ENCODE measurements at regions not wholly inside any gene's neighbourhood (a gene's known extent, or its start where the extent isn't known, plus 50 kb on each side); places are given as distances from the start of the nearest gene placed in this dataset.

GRCh38 chr5:3118340-3118739 is 366.9 kb upstream of the IRX2 start:
- DNase-seq, result no peak
- TF ChIP-seq CTCF (IDR thresholded peaks at IDR 0.05; ENCODE audit: partially characterized antibody, unreplicated experiment), result no peak
- H3K27ac Mint-ChIP-seq (ENCODE audit: unreplicated experiment), result no peak overlapping the region
- H3K4me1 Mint-ChIP-seq (ENCODE audit: low read depth, unreplicated experiment), result peaks cover 22% of the 10 kb centered on the region
- peaks cover 4% of the 10 kb centered on the region for H3K9me3 Mint-ChIP-seq (ENCODE audit: unreplicated experiment)
- H3K36me3 Mint-ChIP-seq (ENCODE audit: unreplicated experiment), result no peaks in the 10 kb centered on the region
- H3K4me3 Mint-ChIP-seq (ENCODE audit: unreplicated experiment), result no peak overlapping the region
- peaks cover 7% of the 10 kb centered on the region for H3K27me3 Mint-ChIP-seq (ENCODE audit: unreplicated experiment)

DNA sequence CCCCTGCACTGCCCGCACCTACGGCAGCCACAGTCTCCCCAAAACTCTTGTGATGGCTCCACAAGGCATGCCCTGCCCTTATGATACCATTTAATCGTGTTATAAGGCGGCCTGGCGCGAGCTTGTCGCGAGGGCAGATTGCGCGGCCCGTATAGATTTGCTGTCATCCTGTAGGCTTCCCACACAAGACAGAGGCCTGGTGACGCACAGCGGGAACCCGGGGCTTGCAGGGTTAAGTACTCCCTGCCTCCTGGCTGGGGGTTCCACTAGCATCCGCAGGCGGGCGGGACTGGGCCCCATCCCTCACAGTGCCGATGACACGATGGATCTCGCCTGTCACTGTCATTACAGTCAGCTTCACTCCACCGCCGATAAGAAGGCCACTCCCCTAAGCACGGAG is 364.9 kb upstream of the IRX2 start:
- Mint-ChIP-seq H3K27ac (ENCODE audit: unreplicated experiment) (no peak overlapping the region), H3K36me3 (ENCODE audit: unreplicated experiment) (no peaks in the 10 kb centered on the region), H3K4me1 (ENCODE audit: low read depth, unreplicated experiment) (peaks cover 13% of the 10 kb centered on the region), H3K4me3 (ENCODE audit: unreplicated experiment) (no peak overlapping the region), H3K27me3 (ENCODE audit: unreplicated experiment) (peaks cover 7% of the 10 kb centered on the region), H3K9me3 (ENCODE audit: unreplicated experiment) (peaks cover 4% of the 10 kb centered on the region)
- DNase-seq, result no peak
- no peak for TF ChIP-seq CTCF (IDR thresholded peaks at IDR 0.05; ENCODE audit: partially characterized antibody, unreplicated experiment)

DNA sequence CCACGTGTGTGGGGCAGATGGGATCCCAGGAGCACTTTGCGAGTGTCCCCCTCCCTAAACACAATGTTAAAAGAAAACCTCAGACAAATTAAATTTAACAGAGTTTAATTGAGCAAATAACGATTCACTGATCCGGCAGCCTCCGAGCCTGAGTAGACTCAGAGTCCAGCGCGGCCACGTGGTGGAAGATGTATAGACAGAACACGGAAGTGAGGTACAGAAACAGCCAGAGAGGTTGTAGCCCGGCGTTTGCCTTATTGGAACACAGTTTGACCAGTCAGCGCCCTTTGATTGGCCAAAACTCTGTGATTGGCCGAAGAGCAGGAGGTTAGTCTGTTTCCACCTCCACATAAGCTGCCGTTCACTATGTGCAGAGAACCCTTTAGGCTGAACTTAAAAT is 363.0 kb upstream of the IRX2 start:
- no peaks in the 10 kb centered on the region for H3K36me3 Mint-ChIP-seq (ENCODE audit: unreplicated experiment)
- TF ChIP-seq CTCF (IDR thresholded peaks at IDR 0.05; ENCODE audit: partially characterized antibody, unreplicated experiment), result no peak
- DNase-seq, result no peak
- H3K4me3 Mint-ChIP-seq (ENCODE audit: unreplicated experiment), result no peak overlapping the region
- H3K4me1 Mint-ChIP-seq (ENCODE audit: low read depth, unreplicated experiment), result peaks cover 13% of the 10 kb centered on the region
- no peak overlapping the region for H3K27ac Mint-ChIP-seq (ENCODE audit: unreplicated experiment)
- peaks cover 7% of the 10 kb centered on the region for H3K27me3 Mint-ChIP-seq (ENCODE audit: unreplicated experiment)
- H3K9me3 Mint-ChIP-seq (ENCODE audit: unreplicated experiment), result peaks cover 6% of the 10 kb centered on the region

DNA sequence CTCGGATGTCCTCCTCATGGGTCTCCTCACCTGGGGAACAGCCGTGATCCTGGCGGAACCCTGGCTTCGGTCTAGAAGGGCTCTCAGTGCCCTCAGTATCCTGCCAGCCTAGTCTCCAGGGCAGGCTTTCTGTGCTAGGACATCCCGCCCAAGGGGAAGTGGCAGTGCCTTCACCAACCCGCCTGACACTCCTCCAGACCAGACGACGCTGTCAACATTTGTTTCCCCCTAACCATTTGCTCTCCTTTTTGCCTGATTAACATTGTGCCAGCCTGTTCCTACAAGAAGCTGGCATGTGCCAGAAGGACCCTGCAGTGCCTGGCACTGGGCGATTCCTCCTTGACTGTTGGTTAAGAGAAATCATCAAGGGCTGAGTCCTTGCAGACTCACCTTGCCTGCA is 358.9 kb upstream of the IRX2 start:
- H3K4me1 Mint-ChIP-seq (ENCODE audit: low read depth, unreplicated experiment), result peaks cover 28% of the 10 kb centered on the region

DNA sequence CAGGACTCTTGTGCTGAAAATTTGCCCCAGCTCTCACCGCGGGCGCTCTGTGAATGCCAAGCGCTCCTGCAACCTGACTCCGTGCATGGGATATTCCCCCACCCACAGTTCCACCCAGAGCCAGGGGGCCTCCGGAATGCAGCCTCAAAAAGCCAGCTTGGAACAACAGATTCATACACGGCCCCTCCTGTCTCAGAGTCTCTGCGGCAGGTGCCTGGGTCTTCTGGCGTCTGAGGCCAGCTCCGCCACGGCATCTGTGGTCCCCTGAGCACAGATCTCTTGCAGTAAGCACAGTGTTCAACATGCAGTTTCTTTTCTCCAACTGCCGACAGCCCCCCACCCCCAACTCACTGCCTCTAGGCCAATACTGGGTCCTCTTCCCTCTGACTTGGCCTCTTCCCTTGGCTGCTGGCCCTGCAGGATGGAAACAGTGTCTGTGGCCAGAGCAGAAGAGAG is 355.7 kb upstream of the IRX2 start:
- DNase-seq, result peak; percentile 67
- Mint-ChIP-seq H3K4me1 (ENCODE audit: low read depth, unreplicated experiment) (peaks cover 54% of the 10 kb centered on the region), H3K27ac (ENCODE audit: unreplicated experiment) (peak overlapping the region; percentile 74), H3K9me3 (ENCODE audit: unreplicated experiment) (peaks cover 9% of the 10 kb centered on the region), H3K27me3 (ENCODE audit: unreplicated experiment) (peaks cover 10% of the 10 kb centered on the region), H3K4me3 (ENCODE audit: unreplicated experiment) (peak overlapping the region; percentile 79), H3K36me3 (ENCODE audit: unreplicated experiment) (no peaks in the 10 kb centered on the region)
- no peak for TF ChIP-seq CTCF (IDR thresholded peaks at IDR 0.05; ENCODE audit: partially characterized antibody, unreplicated experiment)

More for the DNA sequence above, 358.9 kb upstream of the IRX2 start:
- no peak for DNase-seq
- Mint-ChIP-seq H3K27me3 (ENCODE audit: unreplicated experiment) (peaks cover 10% of the 10 kb centered on the region), H3K9me3 (ENCODE audit: unreplicated experiment) (peaks cover 9% of the 10 kb centered on the region), H3K27ac (ENCODE audit: unreplicated experiment) (no peak overlapping the region), H3K36me3 (ENCODE audit: unreplicated experiment) (no peaks in the 10 kb centered on the region), H3K4me3 (ENCODE audit: unreplicated experiment) (no peak overlapping the region)
- TF ChIP-seq CTCF (IDR thresholded peaks at IDR 0.05; ENCODE audit: partially characterized antibody, unreplicated experiment), result no peak

Data from glutamatergic neuron (in vitro differentiated cells).